Muscle layer of colon (tissue), 2 donors: ENCODE measurements at regions not wholly inside any gene's neighbourhood (a gene's known extent, or its start where the extent isn't known, plus 50 kb on each side); places are given as distances from the start of the nearest gene placed in this dataset.

ENCODE experiments used
- H3K27ac ChIP-seq: one replicate; pipeline ENCODE4 v1.7.0; 2013; ENCODE audit warnings: low read depth, mild to moderate bottlenecking, low read length, moderate library complexity
- H3K27me3 ChIP-seq, 2 donors: one replicate each; pipeline ENCODE4 v1.7.0; 2013; ENCODE audit warnings: low read length in 2 of 2, mild to moderate bottlenecking in 2 of 2; ENCODE audit not compliant: insufficient read depth in 2 of 2, control insufficient read depth in 1 of 2
- H3K36me3 ChIP-seq: one replicate; pipeline ENCODE4 v1.7.0; 2013; ENCODE audit warnings: mild to moderate bottlenecking, low read length; ENCODE audit not compliant: insufficient read depth
- H3K4me1 ChIP-seq: one replicate; pipeline ENCODE4 v1.7.0; 2013; ENCODE audit warnings: mild to moderate bottlenecking, low read length; ENCODE audit not compliant: insufficient read depth
- H3K4me3 ChIP-seq, 2 donors: one replicate each; pipeline ENCODE4 v1.7.0; 2013; ENCODE audit warnings: low read length in 2 of 2, low read depth in 1 of 2, mild to moderate bottlenecking in 1 of 2, moderate library complexity in 1 of 2
- H3K9ac ChIP-seq: one replicate; pipeline ENCODE4 v1.7.0; 2013; ENCODE audit warnings: low read length
- H3K9me3 ChIP-seq: one replicate; pipeline ENCODE4 v1.7.0; 2013; ENCODE audit warnings: mild to moderate bottlenecking, low read length
- donor health status: abdominal sarcoma.
- donor health status: Adenocarcinoma of cecum.

DNA sequence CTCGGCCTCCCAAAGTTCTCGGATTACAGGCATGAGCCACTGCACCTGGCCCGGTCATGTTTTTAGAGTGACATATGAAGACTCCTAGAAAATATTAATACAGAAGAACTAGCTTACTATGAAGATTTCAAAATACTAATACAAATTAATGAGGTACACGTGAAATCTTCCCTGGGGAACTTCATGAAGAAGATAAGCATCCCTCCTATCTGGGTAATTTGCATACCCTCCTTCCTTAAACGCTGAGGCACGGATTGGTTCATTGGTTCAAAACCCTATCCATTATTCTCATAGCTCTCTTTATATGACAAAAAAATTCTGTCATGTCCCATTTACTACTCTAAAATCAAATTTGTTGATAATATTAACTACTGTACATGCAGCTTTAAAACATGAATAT is 224.8 kb upstream of the KLF14 start:
- no peak overlapping the region for H3K4me3 ChIP-seq
- no peaks in the 10 kb centered on the region for H3K27me3 ChIP-seq
- H3K4me1 ChIP-seq = peaks cover 26% of the 10 kb centered on the region
- H3K9me3 ChIP-seq = no peaks in the 10 kb centered on the region
- no peaks in the 10 kb centered on the region for H3K36me3 ChIP-seq
- no peak overlapping the region for H3K27ac ChIP-seq
- no peak overlapping the region for H3K9ac ChIP-seq

DNA sequence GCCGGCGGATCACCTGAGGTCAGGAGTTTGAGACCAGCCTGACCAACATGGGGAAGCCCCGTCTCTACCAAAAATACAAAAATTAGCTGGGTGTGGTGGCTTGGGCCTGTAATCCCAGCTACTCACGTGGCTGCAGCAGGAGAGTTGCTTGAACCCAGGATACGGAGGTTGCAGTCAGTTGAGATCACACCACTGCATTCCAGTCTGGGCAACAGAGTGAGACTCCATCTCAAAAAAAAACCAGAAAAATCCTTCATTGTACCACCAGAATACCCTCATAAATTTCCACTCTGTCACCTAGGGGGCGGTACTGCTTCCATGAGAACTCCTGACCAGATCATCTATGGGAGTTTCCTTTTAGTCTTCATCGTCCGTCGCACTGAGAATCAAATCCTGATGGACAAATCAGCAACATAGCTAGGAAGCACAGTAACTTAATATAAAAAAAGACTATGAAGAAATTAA is 225.8 kb upstream of the KLF14 start:
- no peaks in the 10 kb centered on the region for H3K36me3 ChIP-seq
- no peak overlapping the region for H3K4me3 ChIP-seq
- H3K9ac ChIP-seq = no peak overlapping the region
- no peak overlapping the region for H3K27ac ChIP-seq
- peaks cover 24% of the 10 kb centered on the region for H3K4me1 ChIP-seq
- H3K9me3 ChIP-seq = no peaks in the 10 kb centered on the region
- H3K27me3 ChIP-seq = no peaks in the 10 kb centered on the region

GRCh38 chr7:130960208-130960988 is 226.4 kb upstream of the KLF14 start:
- Histone ChIP-seq H3K27ac (peak overlapping the region; percentile 32), H3K36me3 (no peaks in the 10 kb centered on the region), H3K9me3 (no peaks in the 10 kb centered on the region), H3K4me1 (peaks cover 21% of the 10 kb centered on the region), H3K9ac (no peak overlapping the region), H3K4me3 (no peak overlapping the region), H3K27me3 (no peaks in the 10 kb centered on the region)

- peak overlapping the region; percentile 32 for H3K27ac ChIP-seq
- no peaks in the 10 kb centered on the region for H3K9me3 ChIP-seq
- no peak overlapping the region for H3K4me3 ChIP-seq
- H3K9ac ChIP-seq = no peak overlapping the region
- H3K36me3 ChIP-seq = no peaks in the 10 kb centered on the region
- no peaks in the 10 kb centered on the region for H3K27me3 ChIP-seq
- peaks cover 20% of the 10 kb centered on the region for H3K4me1 ChIP-seq
Observed at GRCh38 chr7:130961128-130961601, 227.2 kb upstream of the KLF14 start.

- Histone ChIP-seq H3K27ac (no peak overlapping the region), H3K36me3 (no peaks in the 10 kb centered on the region)
Observed at GRCh38 chr7:130962109-130962508, 228.1 kb upstream of the KLF14 start.

GRCh38 chr7:130963339-130963738 is 229.3 kb upstream of the KLF14 start:
- Histone ChIP-seq H3K4me1 (peaks cover 10% of the 10 kb centered on the region), H3K9me3 (no peaks in the 10 kb centered on the region), H3K9ac (no peak overlapping the region), H3K4me3 (no peak overlapping the region), H3K36me3 (no peaks in the 10 kb centered on the region), H3K27me3 (no peaks in the 10 kb centered on the region), H3K27ac (no peak overlapping the region)

More at GRCh38 chr7:130962109-130962508, 228.1 kb upstream of the KLF14 start:
- no peaks in the 10 kb centered on the region for H3K27me3 ChIP-seq
- no peaks in the 10 kb centered on the region for H3K9me3 ChIP-seq
- H3K4me1 ChIP-seq = peaks cover 10% of the 10 kb centered on the region
- H3K4me3 ChIP-seq = no peak overlapping the region
- no peak overlapping the region for H3K9ac ChIP-seq

GRCh38 chr7:130965515-130965914 is 231.5 kb upstream of the KLF14 start:
- H3K27me3 ChIP-seq = no peaks in the 10 kb centered on the region
- H3K27ac ChIP-seq = no peak overlapping the region
- no peak overlapping the region for H3K4me3 ChIP-seq
- peaks cover 13% of the 10 kb centered on the region for H3K4me1 ChIP-seq
- H3K9ac ChIP-seq = no peak overlapping the region
- H3K9me3 ChIP-seq = no peaks in the 10 kb centered on the region
- no peaks in the 10 kb centered on the region for H3K36me3 ChIP-seq

DNA sequence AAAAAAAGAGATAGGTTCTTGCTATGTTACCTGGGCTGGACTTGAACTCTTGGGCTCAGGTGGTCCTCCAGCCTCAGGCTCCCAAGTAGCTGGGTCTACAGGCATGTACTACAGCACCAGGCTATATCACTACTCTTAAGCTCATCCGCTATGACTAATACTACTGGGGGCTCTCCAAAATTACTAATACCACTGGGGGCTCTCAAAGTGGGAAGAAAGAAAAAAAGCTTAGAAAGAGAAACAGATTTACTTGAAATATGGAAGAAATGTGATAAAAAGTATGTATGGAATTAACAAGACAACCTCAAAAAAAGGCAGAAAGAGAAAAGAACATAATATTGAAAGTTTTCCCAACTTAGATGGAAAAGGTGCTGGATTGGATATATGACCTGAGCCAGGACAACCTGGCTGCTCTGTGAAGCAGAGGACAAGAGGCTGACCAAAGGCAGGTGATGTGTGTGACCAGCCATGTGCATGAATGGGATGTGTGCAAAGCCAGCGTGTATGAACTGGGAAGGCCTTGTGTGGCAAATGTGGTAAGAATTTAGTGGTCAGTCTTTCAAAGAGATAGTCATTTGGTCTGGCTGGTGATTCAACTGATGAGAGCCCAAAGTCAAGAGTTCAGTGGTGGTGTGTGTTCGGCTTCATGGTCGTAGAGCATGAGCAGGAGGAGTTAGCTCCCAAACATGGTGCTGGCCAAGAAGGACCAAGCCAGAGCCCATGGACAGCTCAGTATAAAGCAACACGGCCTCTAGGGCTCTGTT is 232.4 kb upstream of the KLF14 start:
- Histone ChIP-seq H3K27me3 (no peaks in the 10 kb centered on the region), H3K27ac (no peak overlapping the region), H3K4me1 (peaks cover 15% of the 10 kb centered on the region), H3K9ac (no peak overlapping the region), H3K9me3 (no peaks in the 10 kb centered on the region), H3K36me3 (no peaks in the 10 kb centered on the region), H3K4me3 (no peak overlapping the region)

DNA sequence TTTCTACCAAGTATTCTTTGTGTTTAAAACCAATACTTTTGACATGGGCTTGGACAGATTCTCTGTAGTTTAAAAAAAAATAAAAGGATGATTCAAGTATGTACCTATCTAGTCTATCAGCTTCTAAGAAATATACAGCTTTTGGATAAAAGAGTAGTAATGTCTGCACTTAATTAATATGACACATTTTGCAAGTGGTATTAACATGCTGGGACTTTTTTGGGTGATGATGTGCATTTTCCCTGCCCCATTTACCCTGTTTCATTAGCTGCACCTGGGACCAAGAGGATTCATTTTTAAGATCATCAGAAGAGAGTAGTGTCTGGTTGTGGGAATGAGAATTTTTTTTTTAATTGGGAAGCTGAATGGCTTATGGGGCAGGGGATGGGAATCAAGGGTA is 236.2 kb upstream of the KLF14 start:
- Histone ChIP-seq H3K27ac (no peak overlapping the region), H3K4me3 (no peak overlapping the region), H3K9ac (no peak overlapping the region), H3K27me3 (no peaks in the 10 kb centered on the region), H3K36me3 (no peaks in the 10 kb centered on the region), H3K4me1 (peaks cover 9% of the 10 kb centered on the region), H3K9me3 (no peaks in the 10 kb centered on the region)

DNA sequence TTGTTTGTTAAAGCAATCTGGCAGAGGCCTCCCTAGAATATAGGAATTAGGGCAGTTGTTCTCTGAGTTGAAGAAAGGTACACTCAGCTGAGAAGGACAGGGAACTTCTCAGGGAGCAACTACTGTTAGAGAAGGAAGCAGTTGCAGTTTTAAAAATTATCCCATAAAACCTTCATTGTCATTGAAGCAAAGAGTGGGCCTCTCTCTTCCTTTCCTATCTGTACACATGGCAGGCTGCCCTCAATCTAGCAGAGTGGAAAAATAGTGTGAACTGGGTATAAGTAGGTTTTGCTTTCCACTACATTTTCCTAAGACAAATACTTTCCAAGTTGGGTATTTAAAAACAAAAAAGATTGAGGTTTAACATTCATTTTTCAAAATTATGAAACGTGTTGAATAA is 236.7 kb upstream of the KLF14 start:
- H3K27me3 ChIP-seq = no peaks in the 10 kb centered on the region
- peaks cover 9% of the 10 kb centered on the region for H3K4me1 ChIP-seq
- no peak overlapping the region for H3K27ac ChIP-seq
- no peak overlapping the region for H3K4me3 ChIP-seq
- H3K9me3 ChIP-seq = no peaks in the 10 kb centered on the region
- no peaks in the 10 kb centered on the region for H3K36me3 ChIP-seq
- H3K9ac ChIP-seq = no peak overlapping the region

GRCh38 chr7:130971297-130971696 is 237.3 kb upstream of the KLF14 start:
- Histone ChIP-seq H3K4me3 (no peak overlapping the region), H3K27me3 (no peaks in the 10 kb centered on the region), H3K27ac (no peak overlapping the region), H3K36me3 (no peaks in the 10 kb centered on the region), H3K9me3 (no peaks in the 10 kb centered on the region), H3K4me1 (peaks cover 9% of the 10 kb centered on the region), H3K9ac (no peak overlapping the region)
